ENCODE measurements at regions not wholly inside any gene's neighbourhood (a gene's known extent, or its start where the extent isn't known, plus 50 kb on each side); places are given as distances from the start of the nearest gene placed in this dataset.

- TF ChIP-seq, protein P1, sequence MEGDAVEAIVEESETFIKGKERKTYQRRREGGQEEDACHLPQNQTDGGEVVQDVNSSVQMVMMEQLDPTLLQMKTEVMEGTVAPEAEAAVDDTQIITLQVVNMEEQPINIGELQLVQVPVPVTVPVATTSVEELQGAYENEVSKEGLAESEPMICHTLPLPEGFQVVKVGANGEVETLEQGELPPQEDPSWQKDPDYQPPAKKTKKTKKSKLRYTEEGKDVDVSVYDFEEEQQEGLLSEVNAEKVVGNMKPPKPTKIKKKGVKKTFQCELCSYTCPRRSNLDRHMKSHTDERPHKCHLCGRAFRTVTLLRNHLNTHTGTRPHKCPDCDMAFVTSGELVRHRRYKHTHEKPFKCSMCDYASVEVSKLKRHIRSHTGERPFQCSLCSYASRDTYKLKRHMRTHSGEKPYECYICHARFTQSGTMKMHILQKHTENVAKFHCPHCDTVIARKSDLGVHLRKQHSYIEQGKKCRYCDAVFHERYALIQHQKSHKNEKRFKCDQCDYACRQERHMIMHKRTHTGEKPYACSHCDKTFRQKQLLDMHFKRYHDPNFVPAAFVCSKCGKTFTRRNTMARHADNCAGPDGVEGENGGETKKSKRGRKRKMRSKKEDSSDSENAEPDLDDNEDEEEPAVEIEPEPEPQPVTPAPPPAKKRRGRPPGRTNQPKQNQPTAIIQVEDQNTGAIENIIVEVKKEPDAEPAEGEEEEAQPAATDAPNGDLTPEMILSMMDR (IDR thresholded peaks at IDR 0.05; ENCODE audit: extremely low read depth, insufficient read depth, missing control alignments): no peak
- in situ Hi-C loops (cut with MboI; ENCODE audit: low pct_unique_long_range_greater_than_20kb, low sequenced_read_pairs, unreplicated experiment): no loop called here
- DNase-seq (ENCODE audit: low spot score): no peak
Measured at GRCh38 chr15:94119298-94119811, 112.0 kb upstream of the MCTP2 start.

DNA sequence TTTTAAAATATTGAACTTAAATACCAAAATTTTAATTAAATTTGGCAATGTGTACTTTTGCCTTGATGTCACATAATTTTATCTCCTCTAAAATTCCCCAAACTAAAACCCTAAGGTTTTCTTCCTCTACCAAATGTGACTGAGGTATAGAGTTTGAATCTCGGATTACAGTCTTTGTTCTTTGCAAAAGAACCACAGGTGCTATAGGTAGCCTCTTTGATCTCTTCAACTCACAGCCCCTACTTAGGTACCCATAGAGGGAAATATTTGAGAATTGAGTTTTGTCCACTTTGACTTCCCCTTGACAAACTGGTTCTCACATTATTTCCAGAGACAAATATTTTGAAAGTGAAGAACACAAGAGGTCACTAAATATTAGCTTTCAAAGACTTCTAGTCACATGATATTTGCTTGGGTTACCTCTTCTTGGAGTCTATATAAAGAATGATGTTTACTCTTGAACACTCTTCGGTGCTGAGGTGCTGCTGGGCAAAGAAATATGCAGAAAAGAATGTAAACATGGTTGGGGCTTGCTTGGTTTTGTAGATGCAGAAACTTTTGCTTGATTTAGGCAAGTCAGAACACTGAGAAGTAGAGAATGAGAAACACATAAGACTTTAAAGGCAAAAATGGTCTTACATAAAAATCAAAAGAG, 120.8 kb upstream of the MCTP2 start:
- no peak for DNase-seq (ENCODE audit: low spot score)
- in situ Hi-C loops (cut with MboI; ENCODE audit: low pct_unique_long_range_greater_than_20kb, low sequenced_read_pairs, unreplicated experiment): no loop called here

GRCh38 chr15:94107652-94108051, 123.7 kb upstream of the MCTP2 start:
- in situ Hi-C loops (cut with MboI; ENCODE audit: low pct_unique_long_range_greater_than_20kb, low sequenced_read_pairs, unreplicated experiment): no loop called here
- TF ChIP-seq, protein P1 (IDR thresholded peaks at IDR 0.05; ENCODE audit: extremely low read depth, insufficient read depth, missing control alignments): no peak
- DNase-seq (ENCODE audit: low spot score): no peak

More for the DNA sequence above, 120.8 kb upstream of the MCTP2 start:
- TF ChIP-seq, protein P1 (IDR thresholded peaks at IDR 0.05; ENCODE audit: extremely low read depth, insufficient read depth, missing control alignments): no peak

DNA sequence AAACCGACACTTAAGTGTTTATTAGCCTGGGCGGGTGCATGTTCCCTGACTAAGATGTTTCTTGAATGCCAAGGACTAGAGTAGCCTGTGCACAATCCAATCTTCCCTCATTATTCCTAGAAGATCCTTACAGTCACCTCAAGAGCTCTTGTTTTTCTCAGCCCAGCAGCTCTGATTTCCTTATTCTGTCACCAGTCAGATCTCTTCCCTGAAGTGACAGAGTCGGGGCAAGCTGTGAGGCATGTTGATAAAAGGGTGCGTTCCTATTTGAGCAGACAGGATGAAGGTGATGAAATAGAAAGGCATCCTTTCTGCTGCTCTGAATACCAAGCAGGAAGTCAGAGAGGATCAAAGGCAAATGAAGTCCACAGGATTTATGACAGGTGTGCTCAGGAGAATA, 125.6 kb upstream of the MCTP2 start:
- no peak for DNase-seq (ENCODE audit: low spot score)
- TF ChIP-seq, protein P1 (IDR thresholded peaks at IDR 0.05; ENCODE audit: extremely low read depth, insufficient read depth, missing control alignments): no peak
- in situ Hi-C loops (cut with MboI; ENCODE audit: low pct_unique_long_range_greater_than_20kb, low sequenced_read_pairs, unreplicated experiment): no loop called here

DNA sequence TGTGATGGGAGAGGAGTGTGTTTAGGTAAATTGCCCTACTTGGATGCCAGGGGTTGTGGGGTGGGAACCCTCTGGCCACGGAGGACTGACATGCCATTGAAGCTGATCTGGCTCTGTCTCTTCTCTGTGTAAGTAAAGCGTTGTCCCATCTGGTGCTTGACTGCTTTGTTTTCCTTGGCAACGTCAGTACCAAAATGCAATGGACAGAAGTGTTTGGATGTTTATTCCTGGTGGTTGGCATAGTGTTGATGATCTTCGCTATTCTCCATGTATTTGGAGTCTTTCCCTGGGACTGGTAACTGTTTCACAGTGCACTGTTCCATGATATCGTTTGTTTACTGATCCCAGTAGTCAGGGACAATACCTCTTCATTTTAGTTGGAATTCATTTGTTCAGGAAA, 130.5 kb upstream of the MCTP2 start:
- in situ Hi-C loops (cut with MboI; ENCODE audit: low pct_unique_long_range_greater_than_20kb, low sequenced_read_pairs, unreplicated experiment): no loop called here
- no peak for DNase-seq (ENCODE audit: low spot score)
- TF ChIP-seq, protein P1 (IDR thresholded peaks at IDR 0.05; ENCODE audit: extremely low read depth, insufficient read depth, missing control alignments): no peak

DNA sequence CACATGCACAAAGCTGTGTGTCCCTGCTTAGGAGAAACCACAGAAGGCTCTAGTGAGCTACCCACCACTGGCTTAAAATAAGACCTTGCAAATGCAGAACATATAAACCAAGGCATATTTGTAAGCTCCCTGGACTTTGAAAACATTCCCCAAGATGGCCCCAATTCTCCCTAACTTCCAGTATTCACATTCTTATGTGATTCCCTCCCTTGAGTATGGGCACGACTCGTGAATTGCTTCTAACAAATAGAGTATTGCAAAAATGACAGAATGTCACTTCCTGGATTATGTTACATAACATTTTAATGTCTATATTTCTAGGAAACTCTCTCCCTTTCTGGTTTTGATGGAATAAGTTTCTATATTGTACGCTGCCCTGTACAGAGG, 131.8 kb upstream of the MCTP2 start:
- in situ Hi-C loops (cut with MboI; ENCODE audit: low pct_unique_long_range_greater_than_20kb, low sequenced_read_pairs, unreplicated experiment): no loop called here
- TF ChIP-seq, protein P1 (IDR thresholded peaks at IDR 0.05; ENCODE audit: extremely low read depth, insufficient read depth, missing control alignments): no peak
- no peak for DNase-seq (ENCODE audit: low spot score)

Data from GM13977 (cell line).